ENCODE measurements at regions not wholly inside any gene's neighbourhood (a gene's known extent, or its start where the extent isn't known, plus 50 kb on each side); places are given as distances from the start of the nearest gene placed in this dataset.

DNA sequence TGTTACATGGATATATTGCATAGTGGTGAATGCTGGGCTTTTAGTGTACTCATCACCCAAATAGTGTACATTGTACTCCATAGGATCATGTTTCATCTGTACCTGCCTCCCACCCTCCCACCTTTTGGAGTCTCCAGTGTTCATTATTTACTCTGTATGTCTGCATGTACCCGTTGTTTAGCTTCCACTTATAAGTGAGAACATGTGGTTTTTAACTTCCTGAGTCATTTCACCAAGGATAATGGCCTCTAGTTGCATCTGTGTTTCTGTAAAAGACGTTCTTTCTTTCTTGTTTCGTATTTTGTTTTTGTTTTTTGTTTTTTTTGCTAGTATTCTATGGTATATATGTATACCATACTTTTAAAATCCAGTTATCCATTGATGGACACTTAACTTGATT, 107.5 kb downstream of the MSTN start:
- TF ChIP-seq, protein P1, sequence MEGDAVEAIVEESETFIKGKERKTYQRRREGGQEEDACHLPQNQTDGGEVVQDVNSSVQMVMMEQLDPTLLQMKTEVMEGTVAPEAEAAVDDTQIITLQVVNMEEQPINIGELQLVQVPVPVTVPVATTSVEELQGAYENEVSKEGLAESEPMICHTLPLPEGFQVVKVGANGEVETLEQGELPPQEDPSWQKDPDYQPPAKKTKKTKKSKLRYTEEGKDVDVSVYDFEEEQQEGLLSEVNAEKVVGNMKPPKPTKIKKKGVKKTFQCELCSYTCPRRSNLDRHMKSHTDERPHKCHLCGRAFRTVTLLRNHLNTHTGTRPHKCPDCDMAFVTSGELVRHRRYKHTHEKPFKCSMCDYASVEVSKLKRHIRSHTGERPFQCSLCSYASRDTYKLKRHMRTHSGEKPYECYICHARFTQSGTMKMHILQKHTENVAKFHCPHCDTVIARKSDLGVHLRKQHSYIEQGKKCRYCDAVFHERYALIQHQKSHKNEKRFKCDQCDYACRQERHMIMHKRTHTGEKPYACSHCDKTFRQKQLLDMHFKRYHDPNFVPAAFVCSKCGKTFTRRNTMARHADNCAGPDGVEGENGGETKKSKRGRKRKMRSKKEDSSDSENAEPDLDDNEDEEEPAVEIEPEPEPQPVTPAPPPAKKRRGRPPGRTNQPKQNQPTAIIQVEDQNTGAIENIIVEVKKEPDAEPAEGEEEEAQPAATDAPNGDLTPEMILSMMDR (IDR thresholded peaks at IDR 0.05; ENCODE audit: control extremely low read depth in 1 of 3, insufficient read depth in 1 of 3, low read depth in 1 of 3, low read length in 3 of 3) = no peak
- TF ChIP-seq, protein P2, sequence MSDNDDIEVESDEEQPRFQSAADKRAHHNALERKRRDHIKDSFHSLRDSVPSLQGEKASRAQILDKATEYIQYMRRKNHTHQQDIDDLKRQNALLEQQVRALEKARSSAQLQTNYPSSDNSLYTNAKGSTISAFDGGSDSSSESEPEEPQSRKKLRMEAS (IDR thresholded peaks at IDR 0.05) = no peak
- TF ChIP-seq CREB1 (IDR thresholded peaks at IDR 0.05) (no peak), POLR2A (IDR thresholded peaks at IDR 0.05; ENCODE audit: control extremely low read depth in 1 of 2, low read depth in 2 of 2, low read length in 2 of 2) (no peak), RAD21 (IDR thresholded peaks at IDR 0.05 in 1 of 2, conservative IDR thresholded peaks at IDR 0.05 in 1 of 2; ENCODE audit: low read depth in 2 of 2, low read length in 2 of 2) (no peak), SIN3A (conservative IDR thresholded peaks at IDR 0.05 in 1 of 2, IDR thresholded peaks at IDR 0.05 in 1 of 2; ENCODE audit: low read depth in 1 of 2, low read length in 2 of 2) (no peak)
